Transverse colon (tissue), 3 donors: ENCODE measurements at regions not wholly inside any gene's neighbourhood (a gene's known extent, or its start where the extent isn't known, plus 50 kb on each side); places are given as distances from the start of the nearest gene placed in this dataset.

ENCODE experiments used
- CTCF ChIP-seq, 5 experiments: fragments of 200-600 bp in 3 of 5; fragments of 450-650 bp in 2 of 5; sonication (generic) in 3 of 5; IDR thresholded peaks; 1 replicate in 2 of 5; 2 replicates in 3 of 5; pipeline ENCODE4 v1.5.1; 2016 to 2017; ENCODE audit warnings: antibody characterized with exemption in 5 of 5, inconsistent platforms in 3 of 5, mild to moderate bottlenecking in 2 of 5, moderate library complexity in 1 of 5
- POLR2A ChIP-seq: fragments of 450-650 bp; IDR thresholded peaks from one replicate; pipeline ENCODE4 v1.6.1; 2016; ENCODE audit warnings: antibody characterized with exemption, mild to moderate bottlenecking, moderate library complexity

- TF ChIP-seq CTCF (IDR thresholded peaks at IDR 0.05), result no peak
- no peak for TF ChIP-seq POLR2A
Measured at GRCh38 chr6:149182262-149182661, 135.2 kb upstream of the TAB2 start.
